HG02885 (cell line): ENCODE measurements at regions not wholly inside any gene's neighbourhood (a gene's known extent, or its start where the extent isn't known, plus 50 kb on each side); places are given as distances from the start of the nearest gene placed in this dataset.
"Not testable (repeated sequence)": the region's sequence is repeated elsewhere in the genome, so short reads cannot be mapped to it uniquely, and the experiment has no call there.

Source experiments
- ATAC-seq: cut with Tn5 transposase; IDR thresholded peaks from one replicate; pipeline ENCODE4 v1.9.1; 2021; ENCODE audit warnings: mild to moderate bottlenecking; ENCODE audit not compliant: unreplicated experiment, poor library complexity

DNA sequence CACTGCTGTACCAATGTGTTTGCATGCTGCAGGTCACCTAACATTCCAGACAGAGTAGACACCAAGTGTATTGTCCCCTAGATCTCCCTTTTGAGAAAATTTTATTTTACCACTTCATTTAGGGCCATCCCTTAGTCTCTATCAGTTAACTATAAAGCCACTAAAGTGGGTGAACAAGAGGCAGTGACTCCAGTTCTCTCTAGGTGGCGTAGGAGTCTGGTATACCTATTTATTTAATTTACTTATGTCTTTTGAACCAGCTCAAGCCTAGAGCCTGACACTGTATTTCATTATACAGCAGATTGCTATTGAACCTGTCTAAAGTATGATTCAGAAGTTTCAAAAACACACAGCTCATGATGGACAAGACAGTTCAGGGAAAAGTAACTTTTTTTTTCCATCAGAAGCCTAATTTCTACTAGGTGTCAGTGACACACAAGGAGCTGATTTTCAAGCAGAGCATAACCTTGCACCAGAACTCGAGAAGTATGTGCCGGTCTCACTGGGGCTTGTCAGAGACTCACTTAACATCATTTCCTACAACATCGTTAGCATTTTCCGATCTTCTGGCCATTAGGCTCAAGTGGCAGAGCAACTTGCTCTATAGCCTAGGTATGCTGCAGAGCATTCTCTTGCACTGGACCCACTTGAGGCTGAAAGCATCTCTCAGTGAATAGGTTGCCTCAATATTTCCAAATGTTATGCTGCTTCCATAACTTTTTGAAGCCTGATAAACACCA, 175.4 kb downstream of the CDC14C start:
- no peak for ATAC-seq

- ATAC-seq = not testable (repeated sequence)
Observed at GRCh38 chr7:49100908-49101740, 176.8 kb downstream of the CDC14C start.

- ATAC-seq = no peak
Observed at GRCh38 chr7:49102411-49102810, 178.1 kb downstream of the CDC14C start.

GRCh38 chr7:49111706-49112105, 187.4 kb downstream of the CDC14C start:
- ATAC-seq = no peak

- ATAC-seq = no peak
Observed at GRCh38 chr7:49112222-49112621, 187.9 kb downstream of the CDC14C start.

- no peak for ATAC-seq
Observed at GRCh38 chr7:49112647-49113046, 188.3 kb downstream of the CDC14C start.

GRCh38 chr7:49119706-49120105, 195.4 kb downstream of the CDC14C start:
- no peak for ATAC-seq

GRCh38 chr7:49125246-49125645, 200.9 kb downstream of the CDC14C start:
- no peak for ATAC-seq

DNA sequence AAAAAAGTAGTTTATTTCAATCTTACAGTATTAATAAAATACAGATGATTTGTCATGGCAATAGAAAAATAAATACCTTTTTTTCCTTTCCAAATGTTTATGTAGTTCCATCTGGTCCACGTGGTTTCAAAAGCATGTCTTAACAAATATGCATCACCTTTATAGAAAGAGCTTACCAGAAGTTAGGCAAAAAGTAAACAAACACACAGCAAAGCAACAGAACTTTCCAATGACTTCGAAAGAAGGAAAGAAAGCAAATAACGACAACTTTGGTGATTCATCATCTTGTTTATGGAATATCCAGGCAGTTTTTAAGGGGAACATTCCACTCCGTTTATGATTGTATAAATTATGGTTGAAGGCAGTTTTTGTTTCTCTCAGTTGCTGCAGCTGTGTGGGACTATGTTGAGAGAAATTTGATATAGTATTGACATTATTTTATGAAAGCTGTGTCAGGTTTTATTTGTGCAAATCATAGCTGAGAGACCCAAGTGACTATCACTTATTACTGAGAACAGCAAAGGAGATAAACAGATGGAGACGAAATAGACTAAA, 203.1 kb downstream of the CDC14C start:
- no peak for ATAC-seq

DNA sequence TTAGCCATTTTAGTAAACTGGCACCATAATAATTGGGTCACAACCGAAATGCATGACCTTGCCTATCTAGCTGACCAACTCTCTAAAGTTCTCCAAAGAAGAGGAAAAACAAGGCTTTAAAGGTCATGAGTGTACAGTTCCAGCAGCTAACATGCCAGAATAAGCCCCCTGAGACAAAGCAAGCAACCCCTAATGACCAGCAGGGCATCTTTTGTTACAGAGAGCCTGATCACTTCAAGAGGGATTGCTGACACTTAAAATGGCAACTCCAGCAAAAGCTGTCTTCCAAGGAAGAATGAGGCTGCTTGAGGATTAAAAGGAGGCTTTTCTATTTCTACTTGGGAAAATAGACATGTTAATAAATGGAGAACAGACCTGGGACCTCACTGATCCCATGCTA, 213.6 kb downstream of the CDC14C start:
- no peak for ATAC-seq

- no peak for ATAC-seq
Observed at GRCh38 chr7:49150486-49150885, 226.1 kb downstream of the CDC14C start.

DNA sequence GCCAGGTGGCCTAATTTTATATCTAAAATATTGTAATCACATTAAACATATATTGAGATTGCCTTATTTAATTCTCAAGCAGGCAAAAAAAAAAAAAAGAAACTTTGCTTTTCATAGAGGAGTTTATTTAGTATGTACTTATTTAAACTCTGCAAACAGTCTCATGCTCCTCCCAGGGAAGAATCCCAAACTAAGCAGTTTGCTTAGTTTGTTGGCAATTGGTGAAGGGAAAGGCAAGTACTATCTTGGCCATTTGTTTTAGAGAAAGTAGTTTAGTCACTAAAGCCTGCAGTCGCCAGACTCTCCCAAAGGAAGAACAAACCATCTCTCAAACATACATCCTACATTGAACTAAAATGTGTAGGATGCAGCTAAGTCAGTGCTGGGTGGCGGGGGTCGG, 226.8 kb downstream of the CDC14C start:
- no peak for ATAC-seq

DNA sequence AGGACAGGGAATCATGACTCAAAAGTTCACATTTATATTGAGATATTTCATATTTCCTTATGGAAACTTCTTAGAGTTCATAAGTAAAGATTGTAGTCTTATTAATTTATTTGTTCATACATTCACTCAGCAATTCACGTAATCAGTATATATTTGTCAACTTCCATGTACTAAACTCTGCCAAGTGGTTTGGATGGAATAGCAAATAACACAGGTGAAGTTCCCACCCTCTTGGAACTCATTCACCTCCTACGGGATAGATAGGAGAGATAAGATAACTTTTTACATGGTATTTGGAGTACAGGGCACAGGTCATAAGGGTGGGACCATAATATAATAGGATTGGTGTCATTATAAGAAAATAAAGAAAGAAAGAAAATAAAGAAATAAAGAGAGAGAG, 234.0 kb downstream of the CDC14C start:
- ATAC-seq = no peak

GRCh38 chr7:49159536-49159935, 235.2 kb downstream of the CDC14C start:
- ATAC-seq = no peak

DNA sequence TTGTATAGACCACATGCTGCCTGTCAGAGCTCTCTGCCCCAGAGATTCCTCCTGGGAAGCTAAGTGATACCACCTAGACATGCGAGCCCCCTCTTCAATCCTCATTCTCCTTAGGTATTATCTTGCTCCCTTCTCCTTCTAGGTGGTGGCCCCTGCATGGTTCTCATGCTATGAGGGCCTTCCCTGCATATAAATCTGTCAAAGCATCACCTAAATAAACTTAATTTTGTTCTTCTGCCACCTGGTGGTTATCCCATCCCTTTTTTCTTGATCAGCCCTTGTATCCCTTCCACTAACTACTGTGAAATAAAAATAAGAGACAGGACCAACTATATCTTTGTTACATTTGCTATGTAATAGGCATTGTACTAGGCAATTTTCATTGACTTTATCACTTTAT, 242.1 kb downstream of the CDC14C start:
- no peak for ATAC-seq

DNA sequence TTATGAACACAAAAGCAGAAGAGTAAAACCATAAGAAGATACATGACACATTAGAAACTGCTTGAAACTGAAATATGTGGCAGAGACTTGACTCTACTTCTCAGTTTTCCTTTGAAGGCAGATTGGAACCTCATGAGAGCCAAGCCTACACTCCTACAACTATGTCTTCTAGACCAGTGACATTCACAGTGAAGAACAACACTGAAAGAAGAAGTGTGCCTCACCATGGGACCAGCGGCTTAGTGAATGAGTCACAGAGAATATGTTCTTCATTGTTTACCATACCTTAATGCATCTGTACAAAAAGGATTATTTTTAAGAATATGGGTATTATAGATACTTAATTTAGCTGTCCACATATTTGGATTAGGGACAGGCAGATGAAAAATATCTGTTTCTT, 248.3 kb downstream of the CDC14C start:
- ATAC-seq = no peak

DNA sequence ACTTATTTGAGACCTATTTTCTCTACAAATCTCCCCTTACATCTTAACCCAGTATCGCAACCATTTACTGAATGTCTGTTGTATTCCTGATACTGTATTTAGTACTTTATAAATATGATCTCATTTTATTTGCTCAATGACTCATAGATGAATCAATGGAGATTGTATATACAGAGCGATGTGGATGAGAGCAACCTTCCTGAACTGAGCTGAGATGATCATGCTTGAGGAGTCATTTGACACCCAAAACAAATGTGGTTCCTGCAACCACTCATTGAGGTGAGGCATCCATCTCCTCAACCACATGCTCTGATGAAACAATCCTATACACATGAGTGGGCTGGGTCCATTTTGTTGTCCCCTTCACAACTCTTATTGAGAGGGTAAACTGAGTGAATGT, 250.0 kb downstream of the CDC14C start:
- no peak for ATAC-seq

GRCh38 chr7:49187543-49188268, 263.4 kb downstream of the CDC14C start:
- ATAC-seq = no peak

GRCh38 chr7:49228426-49229098, 304.2 kb downstream of the CDC14C start:
- no peak for ATAC-seq

DNA sequence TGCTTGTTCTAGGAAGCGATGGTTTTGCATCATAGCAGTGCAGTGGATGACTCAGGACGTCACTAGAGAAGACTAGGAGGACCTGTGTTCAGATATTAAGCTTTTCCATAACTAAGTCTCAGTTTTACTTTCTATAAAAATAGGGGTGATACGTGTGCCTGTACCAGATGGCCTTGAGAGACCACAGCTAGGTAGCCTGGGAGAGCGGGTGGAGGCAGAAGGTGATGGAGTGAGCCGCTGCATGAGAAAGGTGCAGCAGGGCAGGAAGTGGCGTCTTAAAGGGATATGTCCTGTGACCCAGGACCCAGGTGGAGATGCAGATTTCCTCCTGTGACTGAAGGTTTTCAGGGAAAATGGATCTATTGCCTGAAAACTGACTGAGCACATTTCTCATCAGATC, 304.9 kb downstream of the CDC14C start:
- ATAC-seq = no peak
